ENCODE measurements at regions not wholly inside any gene's neighbourhood (a gene's known extent, or its start where the extent isn't known, plus 50 kb on each side); places are given as distances from the start of the nearest gene placed in this dataset.

GRCh38 chr6:22696481-22696880, 127.1 kb downstream of the HDGFL1 start:
- no peak for DNase-seq
- H3K27me3 Mint-ChIP-seq: no peaks in the 10 kb centered on the region
- no peaks in the 10 kb centered on the region for H3K9me3 Mint-ChIP-seq
- H3K4me3 Mint-ChIP-seq: no peak overlapping the region
- H3K27ac Mint-ChIP-seq: no peak overlapping the region
- H3K36me3 Mint-ChIP-seq: no peaks in the 10 kb centered on the region
- H3K4me1 Mint-ChIP-seq: no peaks in the 10 kb centered on the region
- CTCF ChIA-PET: no interaction called here

GRCh38 chr6:22697306-22697705, 127.9 kb downstream of the HDGFL1 start:
- Mint-ChIP-seq H3K27me3 (no peaks in the 10 kb centered on the region), H3K4me1 (no peaks in the 10 kb centered on the region), H3K27ac (no peak overlapping the region), H3K36me3 (no peaks in the 10 kb centered on the region), H3K9me3 (no peaks in the 10 kb centered on the region), H3K4me3 (no peak overlapping the region)
- DNase-seq: no peak
- CTCF ChIA-PET: no interaction called here

- H3K36me3 Mint-ChIP-seq: no peaks in the 10 kb centered on the region
- no peaks in the 10 kb centered on the region for H3K4me1 Mint-ChIP-seq
- H3K27me3 Mint-ChIP-seq: no peaks in the 10 kb centered on the region
- H3K4me3 Mint-ChIP-seq: no peak overlapping the region
- no peak for DNase-seq
- H3K9me3 Mint-ChIP-seq: no peaks in the 10 kb centered on the region
- H3K27ac Mint-ChIP-seq: no peak overlapping the region
- CTCF ChIA-PET: no interaction called here
Measured at GRCh38 chr6:22699151-22699550, 129.8 kb downstream of the HDGFL1 start.

GRCh38 chr6:22706651-22707050, 137.3 kb downstream of the HDGFL1 start:
- peaks cover 2% of the 10 kb centered on the region for H3K9me3 Mint-ChIP-seq
- CTCF ChIA-PET: no interaction called here

GRCh38 chr6:22708469-22708868, 139.1 kb downstream of the HDGFL1 start:
- H3K9me3 Mint-ChIP-seq: peaks cover 2% of the 10 kb centered on the region
- H3K27ac Mint-ChIP-seq: no peak overlapping the region
- CTCF ChIA-PET: no interaction called here
- no peaks in the 10 kb centered on the region for H3K27me3 Mint-ChIP-seq
- no peak for DNase-seq
- no peaks in the 10 kb centered on the region for H3K36me3 Mint-ChIP-seq
- no peak overlapping the region for H3K4me3 Mint-ChIP-seq
- no peaks in the 10 kb centered on the region for H3K4me1 Mint-ChIP-seq

More at GRCh38 chr6:22706651-22707050, 137.3 kb downstream of the HDGFL1 start:
- Mint-ChIP-seq H3K4me3 (no peak overlapping the region), H3K36me3 (no peaks in the 10 kb centered on the region), H3K27ac (no peak overlapping the region), H3K4me1 (no peaks in the 10 kb centered on the region), H3K27me3 (no peaks in the 10 kb centered on the region)
- DNase-seq: no peak

- H3K27ac Mint-ChIP-seq: no peak overlapping the region
- no peaks in the 10 kb centered on the region for H3K27me3 Mint-ChIP-seq
- no peaks in the 10 kb centered on the region for H3K36me3 Mint-ChIP-seq
- peaks cover 2% of the 10 kb centered on the region for H3K9me3 Mint-ChIP-seq
- CTCF ChIA-PET: no interaction called here
- no peak for DNase-seq
- H3K4me3 Mint-ChIP-seq: no peak overlapping the region
- no peaks in the 10 kb centered on the region for H3K4me1 Mint-ChIP-seq
Measured at GRCh38 chr6:22709803-22710202, 140.4 kb downstream of the HDGFL1 start.

- H3K36me3 Mint-ChIP-seq: no peaks in the 10 kb centered on the region
- peaks cover 5% of the 10 kb centered on the region for H3K9me3 Mint-ChIP-seq
- DNase-seq: no peak
- H3K4me3 Mint-ChIP-seq: no peak overlapping the region
- CTCF ChIA-PET: no interaction called here
- H3K27me3 Mint-ChIP-seq: no peaks in the 10 kb centered on the region
- H3K27ac Mint-ChIP-seq: no peak overlapping the region
- H3K4me1 Mint-ChIP-seq: no peaks in the 10 kb centered on the region
Measured at GRCh38 chr6:22716721-22717120, 147.4 kb downstream of the HDGFL1 start.

GRCh38 chr6:22717915-22718314, 148.5 kb downstream of the HDGFL1 start:
- H3K27me3 Mint-ChIP-seq: no peaks in the 10 kb centered on the region
- DNase-seq: no peak
- no peak overlapping the region for H3K4me3 Mint-ChIP-seq
- no peaks in the 10 kb centered on the region for H3K36me3 Mint-ChIP-seq
- H3K27ac Mint-ChIP-seq: no peak overlapping the region
- no peaks in the 10 kb centered on the region for H3K4me1 Mint-ChIP-seq
- peaks cover 8% of the 10 kb centered on the region for H3K9me3 Mint-ChIP-seq
- CTCF ChIA-PET: no interaction called here

- Mint-ChIP-seq H3K4me3 (no peak overlapping the region), H3K4me1 (no peaks in the 10 kb centered on the region), H3K9me3 (peaks cover 10% of the 10 kb centered on the region), H3K27ac (no peak overlapping the region), H3K27me3 (no peaks in the 10 kb centered on the region), H3K36me3 (no peaks in the 10 kb centered on the region)
- no peak for DNase-seq
- CTCF ChIA-PET: no interaction called here
Measured at GRCh38 chr6:22722913-22723312, 153.5 kb downstream of the HDGFL1 start.

GRCh38 chr6:22726966-22727365, 157.6 kb downstream of the HDGFL1 start:
- Mint-ChIP-seq H3K4me1 (no peaks in the 10 kb centered on the region), H3K27me3 (no peaks in the 10 kb centered on the region), H3K36me3 (no peaks in the 10 kb centered on the region), H3K27ac (no peak overlapping the region), H3K9me3 (peaks cover 3% of the 10 kb centered on the region), H3K4me3 (no peak overlapping the region)
- no peak for DNase-seq
- CTCF ChIA-PET: no interaction called here

GRCh38 chr6:22727710-22728109, 158.3 kb downstream of the HDGFL1 start:
- peaks cover 1% of the 10 kb centered on the region for H3K9me3 Mint-ChIP-seq
- H3K27me3 Mint-ChIP-seq: no peaks in the 10 kb centered on the region
- CTCF ChIA-PET: no interaction called here
- no peak overlapping the region for H3K27ac Mint-ChIP-seq
- no peaks in the 10 kb centered on the region for H3K4me1 Mint-ChIP-seq
- DNase-seq: no peak
- H3K36me3 Mint-ChIP-seq: no peaks in the 10 kb centered on the region
- H3K4me3 Mint-ChIP-seq: no peak overlapping the region

GRCh38 chr6:22732176-22732970, 163.0 kb downstream of the HDGFL1 start:
- Mint-ChIP-seq H3K4me3 (no peak overlapping the region), H3K9me3 (peaks cover 4% of the 10 kb centered on the region), H3K27ac (no peak overlapping the region), H3K4me1 (no peaks in the 10 kb centered on the region), H3K27me3 (no peaks in the 10 kb centered on the region), H3K36me3 (no peaks in the 10 kb centered on the region)
- DNase-seq: no peak
- CTCF ChIA-PET: no interaction called here

GRCh38 chr6:22736740-22737139, 167.4 kb downstream of the HDGFL1 start:
- Mint-ChIP-seq H3K4me3 (no peak overlapping the region), H3K9me3 (peaks cover 8% of the 10 kb centered on the region), H3K27me3 (no peaks in the 10 kb centered on the region), H3K27ac (no peak overlapping the region), H3K4me1 (no peaks in the 10 kb centered on the region), H3K36me3 (no peaks in the 10 kb centered on the region)
- CTCF ChIA-PET: no interaction called here
- DNase-seq: no peak

- no peak for DNase-seq
- H3K4me1 Mint-ChIP-seq: no peaks in the 10 kb centered on the region
- H3K27ac Mint-ChIP-seq: no peak overlapping the region
- H3K27me3 Mint-ChIP-seq: no peaks in the 10 kb centered on the region
- CTCF ChIA-PET: no interaction called here
- H3K9me3 Mint-ChIP-seq: peaks cover 8% of the 10 kb centered on the region
- no peak overlapping the region for H3K4me3 Mint-ChIP-seq
- H3K36me3 Mint-ChIP-seq: no peaks in the 10 kb centered on the region
Measured at GRCh38 chr6:22737331-22737730, 168.0 kb downstream of the HDGFL1 start.

GRCh38 chr6:22738194-22738593, 168.8 kb downstream of the HDGFL1 start:
- H3K9me3 Mint-ChIP-seq: peaks cover 8% of the 10 kb centered on the region
- H3K27ac Mint-ChIP-seq: no peak overlapping the region
- no peaks in the 10 kb centered on the region for H3K4me1 Mint-ChIP-seq
- CTCF ChIA-PET: no interaction called here
- DNase-seq: no peak
- H3K27me3 Mint-ChIP-seq: no peaks in the 10 kb centered on the region
- H3K4me3 Mint-ChIP-seq: no peak overlapping the region
- no peaks in the 10 kb centered on the region for H3K36me3 Mint-ChIP-seq

GRCh38 chr6:22747571-22747970, 178.2 kb downstream of the HDGFL1 start:
- no peak for DNase-seq
- Mint-ChIP-seq H3K27me3 (no peaks in the 10 kb centered on the region), H3K4me1 (no peaks in the 10 kb centered on the region), H3K36me3 (no peaks in the 10 kb centered on the region), H3K9me3 (peaks cover 4% of the 10 kb centered on the region), H3K27ac (no peak overlapping the region), H3K4me3 (no peak overlapping the region)
- CTCF ChIA-PET: no interaction called here

Measured in activated naive CD4-positive, alpha-beta T cell treated with anti-CD3 and anti-CD28 coated beads, Interleukin-2, amount 10 ng/mL, durations not matched to agents 7 days and 5 days (primary cell).